H1 (cell line): ENCODE measurements at regions not wholly inside any gene's neighbourhood (a gene's known extent, or its start where the extent isn't known, plus 50 kb on each side); places are given as distances from the start of the nearest gene placed in this dataset.

ENCODE experiments used
- BRCA1 ChIP-seq: IDR thresholded peaks from 2 replicates; pipeline ENCODE4 v1.6.1; 2012; ENCODE audit warnings: low read depth, low read length, improper control_type of control experiment
- EZH2 ChIP-seq: fragments of 200-600 bp; sonication (generic); IDR thresholded peaks from 2 replicates; pipeline ENCODE4 v1.7.1; 2012; ENCODE audit warnings: low read depth, mild to moderate bottlenecking, moderate library complexity, low read length, inconsistent platforms; ENCODE audit not compliant: severe bottlenecking
- GTF2F1 ChIP-seq: IDR thresholded peaks from 2 replicates; pipeline ENCODE4 v1.6.1; 2012; ENCODE audit warnings: low read depth, low read length, improper control_type of control experiment, borderline replicate concordance
- SUZ12 ChIP-seq: fragments of 200-600 bp; sonication (generic); IDR thresholded peaks from 2 replicates; pipeline ENCODE4 v1.6.1; 2012; ENCODE audit warnings: mild to moderate bottlenecking, inconsistent platforms, low read length, moderate library complexity, mixed read lengths
- TF ChIP-seq, protein P1 (sequence below): IDR thresholded peaks from 2 replicates; pipeline ENCODE4 v1.6.1; 2012; ENCODE audit warnings: low read length, inconsistent platforms
- TF ChIP-seq, protein P2 (sequence below): IDR thresholded peaks from 2 replicates; pipeline ENCODE4 v1.6.1; 2012; ENCODE audit warnings: inconsistent platforms

DNA sequence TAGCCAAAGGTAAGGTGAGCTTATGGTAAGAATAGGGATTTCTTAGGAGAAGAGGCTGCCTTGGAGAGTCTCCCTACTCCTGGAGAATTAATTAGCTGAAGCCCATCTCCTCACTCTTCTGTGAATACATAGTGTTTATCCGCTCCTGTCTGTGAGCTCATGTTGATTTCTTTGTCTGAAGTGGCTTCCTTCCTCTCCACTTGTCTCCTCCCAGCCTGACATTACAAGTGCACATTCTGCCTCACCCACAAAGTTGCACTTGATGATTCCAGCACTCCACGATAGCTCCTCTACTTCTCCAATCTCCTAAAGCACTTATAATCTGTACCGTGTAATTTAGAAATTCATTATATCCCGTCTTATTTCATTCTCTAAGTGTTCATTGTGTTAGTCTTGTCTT lies 287.2 kb downstream of the QKI start (continued):
- TF ChIP-seq BRCA1 = no peak
- no peak for TF ChIP-seq SUZ12
- TF ChIP-seq GTF2F1 = no peak
- TF ChIP-seq EZH2 = no peak
- TF ChIP-seq, protein P1, sequence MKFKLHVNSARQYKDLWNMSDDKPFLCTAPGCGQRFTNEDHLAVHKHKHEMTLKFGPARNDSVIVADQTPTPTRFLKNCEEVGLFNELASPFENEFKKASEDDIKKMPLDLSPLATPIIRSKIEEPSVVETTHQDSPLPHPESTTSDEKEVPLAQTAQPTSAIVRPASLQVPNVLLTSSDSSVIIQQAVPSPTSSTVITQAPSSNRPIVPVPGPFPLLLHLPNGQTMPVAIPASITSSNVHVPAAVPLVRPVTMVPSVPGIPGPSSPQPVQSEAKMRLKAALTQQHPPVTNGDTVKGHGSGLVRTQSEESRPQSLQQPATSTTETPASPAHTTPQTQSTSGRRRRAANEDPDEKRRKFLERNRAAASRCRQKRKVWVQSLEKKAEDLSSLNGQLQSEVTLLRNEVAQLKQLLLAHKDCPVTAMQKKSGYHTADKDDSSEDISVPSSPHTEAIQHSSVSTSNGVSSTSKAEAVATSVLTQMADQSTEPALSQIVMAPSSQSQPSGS = no peak
- TF ChIP-seq, protein P2, sequence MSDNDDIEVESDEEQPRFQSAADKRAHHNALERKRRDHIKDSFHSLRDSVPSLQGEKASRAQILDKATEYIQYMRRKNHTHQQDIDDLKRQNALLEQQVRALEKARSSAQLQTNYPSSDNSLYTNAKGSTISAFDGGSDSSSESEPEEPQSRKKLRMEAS = no peak
